ENCODE measurements at regions not wholly inside any gene's neighbourhood (a gene's known extent, or its start where the extent isn't known, plus 50 kb on each side); places are given as distances from the start of the nearest gene placed in this dataset.
"Not testable (repeated sequence)": the region's sequence is repeated elsewhere in the genome, so short reads cannot be mapped to it uniquely, and the experiment has no call there.

- not testable (repeated sequence) for TF ChIP-seq EZH2 (IDR thresholded peaks at IDR 0.05); POLR2AphosphoS5 (IDR thresholded peaks at IDR 0.05; ENCODE audit: borderline replicate concordance, low read depth, low read length); FOXP2 (optimal IDR thresholded peaks at IDR 0.05; ENCODE audit: control extremely low read depth, extremely low read length, insufficient read depth)
Observed at GRCh38 chr11:87623531-87624365, 551.5 kb downstream of the RAB38 start.
